Thyroid gland (tissue), 4 donors: ENCODE measurements at regions not wholly inside any gene's neighbourhood (a gene's known extent, or its start where the extent isn't known, plus 50 kb on each side); places are given as distances from the start of the nearest gene placed in this dataset.

Source experiments
- DNase-seq, 2 donors: peaks; one replicate each; pipeline ENCODE4 v3.0.0-alpha.2; 2019
- H3K27ac ChIP-seq, 3 donors: fragments of 200-600 bp; sonication (generic); 1 replicate in 2 of 3; 2 replicates in 1 of 3; pipeline ENCODE4 v1.5.1; 2016 to 2019; ENCODE audit warnings: mild to moderate bottlenecking in 1 of 3, moderate library complexity in 1 of 3
- H3K27me3 ChIP-seq: fragments of 200-600 bp; sonication (generic); one replicate; pipeline ENCODE4 v1.5.1; 2019
- H3K36me3 ChIP-seq, 2 donors: fragments of 200-600 bp; sonication (generic); one replicate each; pipeline ENCODE4 v1.5.1; 2016 to 2019
- H3K4me1 ChIP-seq, 2 donors: fragments of 200-600 bp; sonication (generic); one replicate each; pipeline ENCODE4 v1.5.1; 2017 to 2019
- H3K4me3 ChIP-seq, 3 donors: fragments of 200-600 bp; sonication (generic); replicated peaks in 1 of 3; 1 replicate in 2 of 3; 2 replicates in 1 of 3; pipeline ENCODE4 v1.5.1; 2016; ENCODE audit warnings: mild to moderate bottlenecking in 1 of 3
- H3K9me3 ChIP-seq: fragments of 200-600 bp; sonication (generic); one replicate; pipeline ENCODE4 v1.5.1; 2017
- CTCF ChIP-seq, 6 experiments: fragments of 200-600 bp in 3 of 6; fragments of 450-650 bp in 3 of 6; sonication (generic) in 3 of 6; IDR thresholded peaks; one replicate each; pipeline ENCODE4 v1.5.1; 2016 to 2019; ENCODE audit warnings: antibody characterized with exemption in 6 of 6, mild to moderate bottlenecking in 2 of 6, inconsistent platforms in 1 of 6, moderate library complexity in 1 of 6
- POLR2A ChIP-seq, 2 donors: fragments of 450-650 bp; IDR thresholded peaks; one replicate each; pipeline ENCODE4 v1.6.1; 2017; ENCODE audit warnings: antibody characterized with exemption in 2 of 2, mild to moderate bottlenecking in 2 of 2, moderate library complexity in 1 of 2
- WGBS, 2 donors: methylation state at CpG; one replicate each; pipeline ENCODE4 v1.1.5; 2017; 5-methylcytosine and 5-hydroxymethylcytosine counted together
- intact Hi-C: fragments of 100-400 bp; cut with DNase I; formaldehyde crosslinking; loops from one replicate; pipeline ENCODE4 v1.15.1; 2023

GRCh38 chr3:72329354-72329753 lies 518.9 kb downstream of the SHQ1 start:
- Histone ChIP-seq H3K9me3 (no peaks in the 10 kb centered on the region), H3K27ac (no peak overlapping the region), H3K36me3 (no peaks in the 10 kb centered on the region), H3K4me1 (peaks cover 0 to 4% of the 10 kb centered on the region in 2 donors), H3K27me3 (no peaks in the 10 kb centered on the region), H3K4me3 (no peak overlapping the region)
- TF ChIP-seq CTCF (IDR thresholded peaks at IDR 0.05) (no peak), POLR2A (IDR thresholded peaks at IDR 0.05) (no peak)
- 36 to 41% methylated on average over 9 to 10 of the region's 10 CpGs for WGBS, 2 donors
- intact Hi-C loops = no loop called here
- DNase-seq = peak; percentile 14 to 23

- intact Hi-C loops = no loop called here
- TF ChIP-seq POLR2A (IDR thresholded peaks at IDR 0.05) (no peak), CTCF (IDR thresholded peaks at IDR 0.05) (no peak)
- no peak for DNase-seq
- H3K27ac ChIP-seq = no peak overlapping the region
- 50 to 67% methylated on average over 6 of the region's 6 CpGs for WGBS, 2 donors
- H3K4me1 ChIP-seq = peaks cover 0 to 7% of the 10 kb centered on the region in 2 donors
- no peaks in the 10 kb centered on the region for H3K9me3 ChIP-seq
- H3K27me3 ChIP-seq = no peaks in the 10 kb centered on the region
- H3K36me3 ChIP-seq = no peaks in the 10 kb centered on the region
- H3K4me3 ChIP-seq = no peak overlapping the region
Measured at GRCh38 chr3:72328755-72329277, 519.4 kb downstream of the SHQ1 start.

- no peaks in the 10 kb centered on the region for H3K36me3 ChIP-seq
- no peaks in the 10 kb centered on the region for H3K27me3 ChIP-seq
- H3K9me3 ChIP-seq = no peaks in the 10 kb centered on the region
- TF ChIP-seq POLR2A (IDR thresholded peaks at IDR 0.05) (no peak), CTCF (IDR thresholded peaks at IDR 0.05) (no peak)
- no peak overlapping the region for H3K27ac ChIP-seq
- peaks cover 0 to 8% of the 10 kb centered on the region in 2 donors for H3K4me1 ChIP-seq
- no peak overlapping the region for H3K4me3 ChIP-seq
- intact Hi-C loops = no loop called here
- DNase-seq = no peak
- WGBS, 2 donors = 94 to 95% methylated on average over 5 of the region's 5 CpGs
Measured at GRCh38 chr3:72327008-72327407, 521.2 kb downstream of the SHQ1 start.

GRCh38 chr3:72324253-72324811 lies 523.9 kb downstream of the SHQ1 start:
- no peak for TF ChIP-seq CTCF (IDR thresholded peaks at IDR 0.05)
- TF ChIP-seq POLR2A (IDR thresholded peaks at IDR 0.05) = no peak
- no peak overlapping the region for H3K4me3 ChIP-seq
- no peak overlapping the region for H3K27ac ChIP-seq
- no peaks in the 10 kb centered on the region for H3K36me3 ChIP-seq
- WGBS, 2 donors = 93 to 94% methylated on average over 3 of the region's 3 CpGs
- intact Hi-C loops = no loop called here
- H3K4me1 ChIP-seq = peaks cover 0 to 4% of the 10 kb centered on the region in 2 donors
- DNase-seq = no peak
- no peaks in the 10 kb centered on the region for H3K27me3 ChIP-seq
- no peaks in the 10 kb centered on the region for H3K9me3 ChIP-seq

- intact Hi-C loops = no loop called here
- no peaks in the 10 kb centered on the region for H3K9me3 ChIP-seq
- 58 to 60% methylated on average over 6 of the region's 6 CpGs for WGBS, 2 donors
Measured at GRCh38 chr3:72323773-72324172, 524.5 kb downstream of the SHQ1 start.

More at GRCh38 chr3:72323773-72324172, 524.5 kb downstream of the SHQ1 start:
- H3K27me3 ChIP-seq = no peaks in the 10 kb centered on the region
- DNase-seq = peak; percentile 22 to 39
- TF ChIP-seq CTCF (IDR thresholded peaks at IDR 0.05) = no peak
- no peak for TF ChIP-seq POLR2A (IDR thresholded peaks at IDR 0.05)
- H3K36me3 ChIP-seq = no peaks in the 10 kb centered on the region
- no peak overlapping the region for H3K27ac ChIP-seq
- peaks cover 0 to 4% of the 10 kb centered on the region in 2 donors for H3K4me1 ChIP-seq
- no peak overlapping the region for H3K4me3 ChIP-seq
